Fibroblast of lung (primary cell): ENCODE measurements at regions not wholly inside any gene's neighbourhood (a gene's known extent, or its start where the extent isn't known, plus 50 kb on each side); places are given as distances from the start of the nearest gene placed in this dataset.

ENCODE experiments used
- CTCF ChIP-seq, 2 donors: IDR thresholded peaks in 1 of 2; conservative IDR thresholded peaks in 1 of 2; 1 replicate in 1 of 2; 2 replicates in 1 of 2; pipeline ENCODE4 v1.5.1; 2011 to 2012; ENCODE audit warnings: low read length in 2 of 2, control low read depth in 1 of 2, inconsistent platforms in 1 of 2, low read depth in 1 of 2, mild to moderate bottlenecking in 1 of 2
- EZH2 ChIP-seq: IDR thresholded peaks from 2 replicates; pipeline ENCODE4 v1.5.1; 2012; ENCODE audit warnings: low read length, control low read depth, mild to moderate bottlenecking; ENCODE audit errors: missing control alignments

GRCh38 chr5:96501991-96502646 lies 69.1 kb upstream of the PCSK1 start:
- TF ChIP-seq CTCF (conservative IDR thresholded peaks at IDR 0.05 in 1 of 2, IDR thresholded peaks at IDR 0.05 in 1 of 2; ENCODE audit: low read depth in 1 of 2, low read length in 2 of 2) (no peak), EZH2 (no peak)
